ENCODE measurements at regions not wholly inside any gene's neighbourhood (a gene's known extent, or its start where the extent isn't known, plus 50 kb on each side); places are given as distances from the start of the nearest gene placed in this dataset.

DNA sequence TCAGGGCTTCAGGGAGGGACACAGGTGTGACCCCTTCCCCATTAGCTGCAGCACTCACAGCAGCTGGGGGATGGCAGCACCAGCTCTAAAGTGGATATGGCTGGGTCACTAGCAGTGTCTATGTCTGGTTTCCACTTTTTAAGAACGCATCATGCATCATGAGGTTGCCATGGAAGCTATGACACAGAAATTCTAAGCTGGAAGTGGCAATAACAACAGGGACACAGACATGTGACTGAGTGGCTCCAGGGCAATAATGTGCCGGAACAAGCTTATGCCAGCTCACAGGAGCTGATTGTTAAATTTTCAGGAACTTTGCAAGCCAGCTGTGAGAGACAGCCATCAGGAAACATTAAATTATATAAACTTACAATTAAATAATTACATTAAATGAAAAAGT is 51.2 kb upstream of the NFASC start:
- Histone ChIP-seq H3K27ac (no peak overlapping the region), H3K4me1 (ENCODE audit: insufficient read depth) (peaks cover 16% of the 10 kb centered on the region)

More for the DNA sequence above, 51.2 kb upstream of the NFASC start:
- Histone ChIP-seq H3K9me3 (no peaks in the 10 kb centered on the region), H3K36me3 (no peaks in the 10 kb centered on the region), H3K4me3 (no peak overlapping the region), H3K27me3 (no peaks in the 10 kb centered on the region)
- intact Hi-C loops (cut with DNase I): no loop called here
- WGBS, 3 donors: 46 to 93% (median 68%) methylated on average over 2 of the region's 2 CpGs
- DNase-seq: no peak
- TF ChIP-seq, protein P1, sequence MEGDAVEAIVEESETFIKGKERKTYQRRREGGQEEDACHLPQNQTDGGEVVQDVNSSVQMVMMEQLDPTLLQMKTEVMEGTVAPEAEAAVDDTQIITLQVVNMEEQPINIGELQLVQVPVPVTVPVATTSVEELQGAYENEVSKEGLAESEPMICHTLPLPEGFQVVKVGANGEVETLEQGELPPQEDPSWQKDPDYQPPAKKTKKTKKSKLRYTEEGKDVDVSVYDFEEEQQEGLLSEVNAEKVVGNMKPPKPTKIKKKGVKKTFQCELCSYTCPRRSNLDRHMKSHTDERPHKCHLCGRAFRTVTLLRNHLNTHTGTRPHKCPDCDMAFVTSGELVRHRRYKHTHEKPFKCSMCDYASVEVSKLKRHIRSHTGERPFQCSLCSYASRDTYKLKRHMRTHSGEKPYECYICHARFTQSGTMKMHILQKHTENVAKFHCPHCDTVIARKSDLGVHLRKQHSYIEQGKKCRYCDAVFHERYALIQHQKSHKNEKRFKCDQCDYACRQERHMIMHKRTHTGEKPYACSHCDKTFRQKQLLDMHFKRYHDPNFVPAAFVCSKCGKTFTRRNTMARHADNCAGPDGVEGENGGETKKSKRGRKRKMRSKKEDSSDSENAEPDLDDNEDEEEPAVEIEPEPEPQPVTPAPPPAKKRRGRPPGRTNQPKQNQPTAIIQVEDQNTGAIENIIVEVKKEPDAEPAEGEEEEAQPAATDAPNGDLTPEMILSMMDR (IDR thresholded peaks at IDR 0.05): no peak
- TF ChIP-seq POLR2A (IDR thresholded peaks at IDR 0.05): no peak
- no peak for TF ChIP-seq EP300 (IDR thresholded peaks at IDR 0.05)

Data from ovary (tissue), 7 donors.